ENCODE measurements at regions not wholly inside any gene's neighbourhood (a gene's known extent, or its start where the extent isn't known, plus 50 kb on each side); places are given as distances from the start of the nearest gene placed in this dataset.

GRCh38 chr16:79765901-79766394 is 165.4 kb upstream of the MAF start:
- ChIA-PET POLR2A (no interaction called here), CTCF (no interaction called here)
- TF ChIP-seq, protein P1, sequence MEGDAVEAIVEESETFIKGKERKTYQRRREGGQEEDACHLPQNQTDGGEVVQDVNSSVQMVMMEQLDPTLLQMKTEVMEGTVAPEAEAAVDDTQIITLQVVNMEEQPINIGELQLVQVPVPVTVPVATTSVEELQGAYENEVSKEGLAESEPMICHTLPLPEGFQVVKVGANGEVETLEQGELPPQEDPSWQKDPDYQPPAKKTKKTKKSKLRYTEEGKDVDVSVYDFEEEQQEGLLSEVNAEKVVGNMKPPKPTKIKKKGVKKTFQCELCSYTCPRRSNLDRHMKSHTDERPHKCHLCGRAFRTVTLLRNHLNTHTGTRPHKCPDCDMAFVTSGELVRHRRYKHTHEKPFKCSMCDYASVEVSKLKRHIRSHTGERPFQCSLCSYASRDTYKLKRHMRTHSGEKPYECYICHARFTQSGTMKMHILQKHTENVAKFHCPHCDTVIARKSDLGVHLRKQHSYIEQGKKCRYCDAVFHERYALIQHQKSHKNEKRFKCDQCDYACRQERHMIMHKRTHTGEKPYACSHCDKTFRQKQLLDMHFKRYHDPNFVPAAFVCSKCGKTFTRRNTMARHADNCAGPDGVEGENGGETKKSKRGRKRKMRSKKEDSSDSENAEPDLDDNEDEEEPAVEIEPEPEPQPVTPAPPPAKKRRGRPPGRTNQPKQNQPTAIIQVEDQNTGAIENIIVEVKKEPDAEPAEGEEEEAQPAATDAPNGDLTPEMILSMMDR (IDR thresholded peaks at IDR 0.05; ENCODE audit: low read depth, low read length), result no peak
- Histone ChIP-seq H3K27ac (ENCODE audit: low read depth, low read length) (no peak overlapping the region), H3K4me3 (ENCODE audit: low read depth, low read length) (no peak overlapping the region), H3K27me3 (ENCODE audit: control insufficient read depth, insufficient read depth, low read length) (no peaks in the 10 kb centered on the region), H3K9me3 (ENCODE audit: control insufficient read depth, insufficient read depth, low read length) (no peaks in the 10 kb centered on the region; the same call in 1 of the 2 replicates)
- no peak for DNase-seq (ENCODE audit: low read depth, low spot score)

- Histone ChIP-seq H3K9me3 (ENCODE audit: control insufficient read depth, insufficient read depth, low read length) (no peaks in the 10 kb centered on the region; the same call in 1 of the 2 replicates), H3K27ac (ENCODE audit: low read depth, low read length) (no peak overlapping the region), H3K27me3 (ENCODE audit: control insufficient read depth, insufficient read depth, low read length) (no peaks in the 10 kb centered on the region), H3K4me3 (ENCODE audit: low read depth, low read length) (no peak overlapping the region)
- DNase-seq (ENCODE audit: low read depth, low spot score), result no peak
- ChIA-PET CTCF (no interaction called here), POLR2A (no interaction called here)
- TF ChIP-seq, protein P1 (IDR thresholded peaks at IDR 0.05; ENCODE audit: low read depth, low read length), result no peak
Measured at GRCh38 chr16:79765431-79765830, 164.9 kb upstream of the MAF start.

DNA sequence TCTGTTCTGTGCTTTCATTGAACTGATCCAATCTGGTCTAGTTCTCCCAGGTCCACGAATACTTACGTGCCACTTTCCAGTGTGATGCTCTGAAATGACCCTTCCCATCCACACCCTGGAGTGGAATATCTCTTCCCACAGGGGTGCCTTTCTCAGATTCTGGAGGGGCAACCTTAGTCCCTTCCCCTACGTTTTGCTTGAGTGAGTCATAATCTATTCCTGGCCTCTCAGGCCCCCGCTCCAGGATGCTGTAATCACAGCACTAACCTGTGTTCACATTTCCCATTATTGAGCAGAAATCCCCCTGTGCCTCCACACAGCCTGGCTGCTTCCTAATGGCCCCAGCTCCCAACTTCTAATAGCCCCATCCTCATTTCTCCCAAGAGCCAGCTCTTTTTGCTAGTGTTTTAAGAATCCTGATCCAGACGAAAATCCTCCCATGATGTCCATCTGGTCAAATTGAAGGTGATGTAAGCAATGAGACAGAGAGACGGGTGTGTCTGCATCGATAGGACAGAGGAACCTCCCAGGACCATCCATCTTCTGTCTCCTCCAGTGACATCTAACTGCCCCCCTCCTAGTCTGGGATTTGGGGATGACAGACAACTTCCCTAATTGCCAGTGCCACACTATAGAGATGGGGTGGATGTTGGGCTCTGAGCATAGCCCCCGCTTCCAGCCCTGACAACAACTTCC is 164.0 kb upstream of the MAF start:
- DNase-seq (ENCODE audit: low read depth, low spot score), result no peak
- ChIA-PET POLR2A (no interaction called here), CTCF (no interaction called here)
- Histone ChIP-seq H3K27ac (ENCODE audit: low read depth, low read length) (no peak overlapping the region), H3K9me3 (ENCODE audit: control insufficient read depth, insufficient read depth, low read length) (no peaks in the 10 kb centered on the region), H3K27me3 (ENCODE audit: control insufficient read depth, insufficient read depth, low read length) (no peaks in the 10 kb centered on the region), H3K4me3 (ENCODE audit: low read depth, low read length) (no peak overlapping the region)
- TF ChIP-seq, protein P1 (IDR thresholded peaks at IDR 0.05; ENCODE audit: low read depth, low read length), result no peak

DNA sequence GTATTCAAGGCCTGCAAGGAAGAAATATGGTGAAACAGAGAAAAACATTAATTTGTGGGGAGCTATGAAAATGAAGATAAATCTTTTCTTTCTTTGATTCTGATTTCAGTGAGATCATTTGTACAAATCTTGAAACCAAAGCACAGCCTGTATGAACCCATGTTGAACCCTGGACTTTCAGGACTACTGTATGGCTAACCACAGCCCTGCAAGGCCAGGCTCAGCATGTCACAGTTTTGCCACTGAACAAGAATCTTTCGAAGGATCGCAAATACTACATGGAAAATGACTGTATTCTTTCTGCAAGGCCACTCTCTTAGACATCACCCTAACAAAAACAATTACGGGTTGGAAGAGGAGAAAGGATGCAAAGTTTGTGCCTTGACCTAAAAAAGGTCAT is 161.7 kb upstream of the MAF start:
- CTCF ChIA-PET, result interaction anchor here (0.9 kb wide), 1 partner anchor 765 kb away, joined by 3 read pairs; no protein-coding TSS in a partner anchor
- Histone ChIP-seq H3K9me3 (ENCODE audit: control insufficient read depth, insufficient read depth, low read length) (no peaks in the 10 kb centered on the region), H3K4me3 (ENCODE audit: low read depth, low read length) (no peak overlapping the region), H3K27me3 (ENCODE audit: control insufficient read depth, insufficient read depth, low read length) (no peaks in the 10 kb centered on the region), H3K27ac (ENCODE audit: low read depth, low read length) (no peak overlapping the region)
- DNase-seq (ENCODE audit: low read depth, low spot score), result no peak
- TF ChIP-seq, protein P1 (IDR thresholded peaks at IDR 0.05; ENCODE audit: low read depth, low read length), result no peak
- POLR2A ChIA-PET, result no interaction called here

DNA sequence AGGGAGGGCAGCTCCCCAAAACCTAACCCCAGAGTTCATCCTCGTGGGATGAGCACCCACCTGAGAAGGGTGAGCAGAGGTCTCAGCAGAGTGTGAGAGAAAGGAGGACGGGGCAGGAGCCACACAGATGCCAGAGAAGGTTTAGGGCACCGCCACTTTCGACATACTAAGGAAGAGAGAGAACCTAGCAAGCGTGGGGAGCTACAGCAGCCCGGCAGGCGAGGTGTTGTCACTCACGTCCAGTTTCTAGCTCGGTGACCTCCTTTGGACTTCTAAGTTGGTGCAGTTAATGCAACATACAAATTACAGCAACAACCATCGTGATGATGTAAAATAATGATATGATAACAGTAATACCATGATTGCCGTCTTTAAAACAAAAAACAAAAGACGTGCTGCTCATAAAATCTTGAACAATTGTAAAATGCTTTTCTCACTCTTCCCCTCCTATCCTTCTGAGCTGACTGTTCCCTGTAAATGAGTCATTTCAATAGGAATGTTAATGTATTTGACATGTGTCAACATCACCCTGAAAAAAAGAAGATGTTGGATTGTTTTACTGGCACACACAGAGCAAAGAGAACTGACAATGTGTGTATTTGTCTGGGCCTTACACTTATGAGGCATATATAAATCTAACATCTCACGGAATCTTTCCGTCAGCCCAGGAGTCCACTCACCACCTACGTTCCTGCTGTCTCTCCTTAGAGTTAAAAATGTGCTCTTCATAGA is 158.2 kb upstream of the MAF start:
- no peaks in the 10 kb centered on the region for H3K9me3 ChIP-seq (ENCODE audit: control insufficient read depth, insufficient read depth, low read length)
- H3K27me3 ChIP-seq (ENCODE audit: control insufficient read depth, insufficient read depth, low read length), result no peaks in the 10 kb centered on the region
- no peak overlapping the region for H3K4me3 ChIP-seq (ENCODE audit: low read depth, low read length)
- ChIA-PET CTCF (no interaction called here), POLR2A (no interaction called here)
- TF ChIP-seq, protein P1 (IDR thresholded peaks at IDR 0.05; ENCODE audit: low read depth, low read length), result no peak
- H3K27ac ChIP-seq (ENCODE audit: low read depth, low read length), result no peak overlapping the region
- DNase-seq (ENCODE audit: low read depth, low spot score), result no peak
